ENCODE measurements at regions not wholly inside any gene's neighbourhood (a gene's known extent, or its start where the extent isn't known, plus 50 kb on each side); places are given as distances from the start of the nearest gene placed in this dataset.

DNA sequence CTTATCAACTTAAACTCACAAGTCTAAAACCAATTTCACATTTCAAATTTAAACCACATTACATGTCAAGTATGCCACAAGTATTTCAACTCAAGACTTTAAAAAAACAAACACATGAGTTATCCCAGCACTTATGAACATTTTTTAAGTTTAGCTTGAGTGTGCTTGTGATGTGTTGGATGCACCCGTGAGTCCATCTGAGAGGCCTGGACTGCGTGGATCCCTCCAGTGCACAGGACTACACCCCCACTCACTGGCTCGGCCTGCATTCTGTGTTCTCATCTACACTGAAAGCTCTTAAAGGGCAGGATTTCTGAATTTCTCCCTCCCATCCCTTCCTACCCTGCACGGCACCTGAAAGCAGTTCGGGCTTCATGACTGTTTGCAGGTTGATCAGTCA, 128.8 kb upstream of the CD93 start:
- H4K20me1 ChIP-seq (replicated peaks; ENCODE audit: insufficient read depth): no peaks in the 10 kb centered on the region
- no peak overlapping the region for H2AFZ ChIP-seq
- no peak overlapping the region for H3K4me3 Mint-ChIP-seq
- DNase-seq (ENCODE audit: low spot score): no peak
- TF ChIP-seq STAT1 (IDR thresholded peaks at IDR 0.05; ENCODE audit: unreplicated experiment) (no peak), JUNB (IDR thresholded peaks at IDR 0.05; ENCODE audit: unreplicated experiment) (no peak), POLR2AphosphoS5 (IDR thresholded peaks at IDR 0.05; ENCODE audit: low read depth) (no peak), EZH2 (IDR thresholded peaks at IDR 0.05; ENCODE audit: low read depth, unreplicated experiment) (no peak), EZH2phosphoT487 (IDR thresholded peaks at IDR 0.05; ENCODE audit: unreplicated experiment) (no peak), ZNF331 (CRISPR knock-in tag; IDR thresholded peaks at IDR 0.05; ENCODE audit: low read depth) (no peak), ZNF114 (CRISPR knock-in tag; IDR thresholded peaks at IDR 0.05) (no peak), NANOG (IDR thresholded peaks at IDR 0.05; ENCODE audit: borderline replicate concordance) (no peak), CREB1 (CRISPR knock-in tag; IDR thresholded peaks at IDR 0.05; ENCODE audit: low read depth) (no peak)
- TF ChIP-seq, protein P1, sequence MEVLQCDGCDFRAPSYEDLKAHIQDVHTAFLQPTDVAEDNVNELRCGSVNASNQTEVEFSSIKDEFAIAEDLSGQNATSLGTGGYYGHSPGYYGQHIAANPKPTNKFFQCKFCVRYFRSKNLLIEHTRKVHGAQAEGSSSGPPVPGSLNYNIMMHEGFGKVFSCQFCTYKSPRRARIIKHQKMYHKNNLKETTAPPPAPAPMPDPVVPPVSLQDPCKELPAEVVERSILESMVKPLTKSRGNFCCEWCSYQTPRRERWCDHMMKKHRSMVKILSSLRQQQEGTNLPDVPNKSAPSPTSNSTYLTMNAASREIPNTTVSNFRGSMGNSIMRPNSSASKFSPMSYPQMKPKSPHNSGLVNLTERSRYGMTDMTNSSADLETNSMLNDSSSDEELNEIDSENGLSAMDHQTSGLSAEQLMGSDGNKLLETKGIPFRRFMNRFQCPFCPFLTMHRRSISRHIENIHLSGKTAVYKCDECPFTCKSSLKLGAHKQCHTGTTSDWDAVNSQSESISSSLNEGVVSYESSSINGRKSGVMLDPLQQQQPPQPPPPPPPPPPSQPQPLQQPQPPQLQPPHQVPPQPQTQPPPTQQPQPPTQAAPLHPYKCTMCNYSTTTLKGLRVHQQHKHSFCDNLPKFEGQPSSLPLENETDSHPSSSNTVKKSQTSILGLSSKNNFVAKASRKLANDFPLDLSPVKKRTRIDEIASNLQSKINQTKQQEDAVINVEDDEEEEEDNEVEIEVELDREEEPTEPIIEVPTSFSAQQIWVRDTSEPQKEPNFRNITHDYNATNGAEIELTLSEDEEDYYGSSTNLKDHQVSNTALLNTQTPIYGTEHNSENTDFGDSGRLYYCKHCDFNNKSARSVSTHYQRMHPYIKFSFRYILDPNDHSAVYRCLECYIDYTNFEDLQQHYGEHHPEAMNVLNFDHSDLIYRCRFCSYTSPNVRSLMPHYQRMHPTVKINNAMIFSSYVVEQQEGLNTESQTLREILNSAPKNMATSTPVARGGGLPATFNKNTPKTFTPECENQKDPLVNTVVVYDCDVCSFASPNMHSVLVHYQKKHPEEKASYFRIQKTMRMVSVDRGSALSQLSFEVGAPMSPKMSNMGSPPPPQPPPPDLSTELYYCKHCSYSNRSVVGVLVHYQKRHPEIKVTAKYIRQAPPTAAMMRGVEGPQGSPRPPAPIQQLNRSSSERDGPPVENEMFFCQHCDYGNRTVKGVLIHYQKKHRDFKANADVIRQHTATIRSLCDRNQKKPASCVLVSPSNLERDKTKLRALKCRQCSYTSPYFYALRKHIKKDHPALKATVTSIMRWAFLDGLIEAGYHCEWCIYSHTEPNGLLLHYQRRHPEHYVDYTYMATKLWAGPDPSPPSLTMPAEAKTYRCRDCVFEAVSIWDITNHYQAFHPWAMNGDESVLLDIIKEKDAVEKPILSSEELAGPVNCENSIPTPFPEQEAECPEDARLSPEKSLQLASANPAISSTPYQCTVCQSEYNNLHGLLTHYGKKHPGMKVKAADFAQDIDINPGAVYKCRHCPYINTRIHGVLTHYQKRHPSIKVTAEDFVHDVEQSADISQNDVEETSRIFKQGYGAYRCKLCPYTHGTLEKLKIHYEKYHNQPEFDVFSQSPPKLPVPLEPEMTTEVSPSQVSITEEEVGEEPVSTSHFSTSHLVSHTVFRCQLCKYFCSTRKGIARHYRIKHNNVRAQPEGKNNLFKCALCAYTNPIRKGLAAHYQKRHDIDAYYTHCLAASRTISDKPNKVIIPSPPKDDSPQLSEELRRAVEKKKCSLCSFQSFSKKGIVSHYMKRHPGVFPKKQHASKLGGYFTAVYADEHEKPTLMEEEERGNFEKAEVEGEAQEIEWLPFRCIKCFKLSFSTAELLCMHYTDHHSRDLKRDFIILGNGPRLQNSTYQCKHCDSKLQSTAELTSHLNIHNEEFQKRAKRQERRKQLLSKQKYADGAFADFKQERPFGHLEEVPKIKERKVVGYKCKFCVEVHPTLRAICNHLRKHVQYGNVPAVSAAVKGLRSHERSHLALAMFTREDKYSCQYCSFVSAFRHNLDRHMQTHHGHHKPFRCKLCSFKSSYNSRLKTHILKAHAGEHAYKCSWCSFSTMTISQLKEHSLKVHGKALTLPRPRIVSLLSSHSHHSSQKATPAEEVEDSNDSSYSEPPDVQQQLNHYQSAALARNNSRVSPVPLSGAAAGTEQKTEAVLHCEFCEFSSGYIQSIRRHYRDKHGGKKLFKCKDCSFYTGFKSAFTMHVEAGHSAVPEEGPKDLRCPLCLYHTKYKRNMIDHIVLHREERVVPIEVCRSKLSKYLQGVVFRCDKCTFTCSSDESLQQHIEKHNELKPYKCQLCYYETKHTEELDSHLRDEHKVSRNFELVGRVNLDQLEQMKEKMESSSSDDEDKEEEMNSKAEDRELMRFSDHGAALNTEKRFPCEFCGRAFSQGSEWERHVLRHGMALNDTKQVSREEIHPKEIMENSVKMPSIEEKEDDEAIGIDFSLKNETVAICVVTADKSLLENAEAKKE (CRISPR knock-in tag; IDR thresholded peaks at IDR 0.05): no peak
- TF ChIP-seq, protein P2, sequence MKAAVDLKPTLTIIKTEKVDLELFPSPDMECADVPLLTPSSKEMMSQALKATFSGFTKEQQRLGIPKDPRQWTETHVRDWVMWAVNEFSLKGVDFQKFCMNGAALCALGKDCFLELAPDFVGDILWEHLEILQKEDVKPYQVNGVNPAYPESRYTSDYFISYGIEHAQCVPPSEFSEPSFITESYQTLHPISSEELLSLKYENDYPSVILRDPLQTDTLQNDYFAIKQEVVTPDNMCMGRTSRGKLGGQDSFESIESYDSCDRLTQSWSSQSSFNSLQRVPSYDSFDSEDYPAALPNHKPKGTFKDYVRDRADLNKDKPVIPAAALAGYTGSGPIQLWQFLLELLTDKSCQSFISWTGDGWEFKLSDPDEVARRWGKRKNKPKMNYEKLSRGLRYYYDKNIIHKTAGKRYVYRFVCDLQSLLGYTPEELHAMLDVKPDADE (IDR thresholded peaks at IDR 0.05): no peak
- TF ChIP-seq, protein P3, sequence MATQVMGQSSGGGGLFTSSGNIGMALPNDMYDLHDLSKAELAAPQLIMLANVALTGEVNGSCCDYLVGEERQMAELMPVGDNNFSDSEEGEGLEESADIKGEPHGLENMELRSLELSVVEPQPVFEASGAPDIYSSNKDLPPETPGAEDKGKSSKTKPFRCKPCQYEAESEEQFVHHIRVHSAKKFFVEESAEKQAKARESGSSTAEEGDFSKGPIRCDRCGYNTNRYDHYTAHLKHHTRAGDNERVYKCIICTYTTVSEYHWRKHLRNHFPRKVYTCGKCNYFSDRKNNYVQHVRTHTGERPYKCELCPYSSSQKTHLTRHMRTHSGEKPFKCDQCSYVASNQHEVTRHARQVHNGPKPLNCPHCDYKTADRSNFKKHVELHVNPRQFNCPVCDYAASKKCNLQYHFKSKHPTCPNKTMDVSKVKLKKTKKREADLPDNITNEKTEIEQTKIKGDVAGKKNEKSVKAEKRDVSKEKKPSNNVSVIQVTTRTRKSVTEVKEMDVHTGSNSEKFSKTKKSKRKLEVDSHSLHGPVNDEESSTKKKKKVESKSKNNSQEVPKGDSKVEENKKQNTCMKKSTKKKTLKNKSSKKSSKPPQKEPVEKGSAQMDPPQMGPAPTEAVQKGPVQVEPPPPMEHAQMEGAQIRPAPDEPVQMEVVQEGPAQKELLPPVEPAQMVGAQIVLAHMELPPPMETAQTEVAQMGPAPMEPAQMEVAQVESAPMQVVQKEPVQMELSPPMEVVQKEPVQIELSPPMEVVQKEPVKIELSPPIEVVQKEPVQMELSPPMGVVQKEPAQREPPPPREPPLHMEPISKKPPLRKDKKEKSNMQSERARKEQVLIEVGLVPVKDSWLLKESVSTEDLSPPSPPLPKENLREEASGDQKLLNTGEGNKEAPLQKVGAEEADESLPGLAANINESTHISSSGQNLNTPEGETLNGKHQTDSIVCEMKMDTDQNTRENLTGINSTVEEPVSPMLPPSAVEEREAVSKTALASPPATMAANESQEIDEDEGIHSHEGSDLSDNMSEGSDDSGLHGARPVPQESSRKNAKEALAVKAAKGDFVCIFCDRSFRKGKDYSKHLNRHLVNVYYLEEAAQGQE (IDR thresholded peaks at IDR 0.05; ENCODE audit: unreplicated experiment): no peak
- TF ChIP-seq, protein P4, sequence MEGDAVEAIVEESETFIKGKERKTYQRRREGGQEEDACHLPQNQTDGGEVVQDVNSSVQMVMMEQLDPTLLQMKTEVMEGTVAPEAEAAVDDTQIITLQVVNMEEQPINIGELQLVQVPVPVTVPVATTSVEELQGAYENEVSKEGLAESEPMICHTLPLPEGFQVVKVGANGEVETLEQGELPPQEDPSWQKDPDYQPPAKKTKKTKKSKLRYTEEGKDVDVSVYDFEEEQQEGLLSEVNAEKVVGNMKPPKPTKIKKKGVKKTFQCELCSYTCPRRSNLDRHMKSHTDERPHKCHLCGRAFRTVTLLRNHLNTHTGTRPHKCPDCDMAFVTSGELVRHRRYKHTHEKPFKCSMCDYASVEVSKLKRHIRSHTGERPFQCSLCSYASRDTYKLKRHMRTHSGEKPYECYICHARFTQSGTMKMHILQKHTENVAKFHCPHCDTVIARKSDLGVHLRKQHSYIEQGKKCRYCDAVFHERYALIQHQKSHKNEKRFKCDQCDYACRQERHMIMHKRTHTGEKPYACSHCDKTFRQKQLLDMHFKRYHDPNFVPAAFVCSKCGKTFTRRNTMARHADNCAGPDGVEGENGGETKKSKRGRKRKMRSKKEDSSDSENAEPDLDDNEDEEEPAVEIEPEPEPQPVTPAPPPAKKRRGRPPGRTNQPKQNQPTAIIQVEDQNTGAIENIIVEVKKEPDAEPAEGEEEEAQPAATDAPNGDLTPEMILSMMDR (conservative IDR thresholded peaks at IDR 0.05; ENCODE audit: low read depth in 2 of 2): no peak
- H3K4me2 ChIP-seq: no peak overlapping the region
- H3K79me2 ChIP-seq (replicated peaks; ENCODE audit: insufficient read depth): no peaks in the 10 kb centered on the region
- H3K9me3 Mint-ChIP-seq: peaks cover 13% of the 10 kb centered on the region; the same call in 2 of the 3 replicates
- no peaks in the 10 kb centered on the region; the same call in 2 of the 3 replicates for H3K36me3 Mint-ChIP-seq (ENCODE audit: low read depth)
- H3K9me2 ChIP-seq (ENCODE audit: insufficient read depth): no peaks in the 10 kb centered on the region
- H3K27ac Mint-ChIP-seq: no peak overlapping the region
- H3K27ac ChIP-seq (ENCODE audit: low read depth): no peak overlapping the region
- no peaks in the 10 kb centered on the region for H3K4me1 ChIP-seq (ENCODE audit: insufficient read depth)
- no peak for ATAC-seq
- H3F3A ChIP-seq (replicated peaks; ENCODE audit: low read depth): no peaks in the 10 kb centered on the region
- no peak overlapping the region for H3K4me3 ChIP-seq
- peaks cover 3% of the 10 kb centered on the region for H3K27me3 Mint-ChIP-seq (ENCODE audit: insufficient read depth, low read depth, poor library complexity)
- H3K4me1 Mint-ChIP-seq: no peaks in the 10 kb centered on the region
- no peaks in the 10 kb centered on the region for H3K36me3 ChIP-seq (ENCODE audit: insufficient read depth)
- no peaks in the 10 kb centered on the region for H3K27me3 ChIP-seq (ENCODE audit: insufficient read depth)
